Hematopoietic multipotent progenitor cell treated with erythropoietin and hydrocortisone succinate and interleukin-3 and kit ligand, for 6 days (in vitro differentiated cells): ENCODE measurements at regions not wholly inside any gene's neighbourhood (a gene's known extent, or its start where the extent isn't known, plus 50 kb on each side); places are given as distances from the start of the nearest gene placed in this dataset.
A peak's percentile ranks its signal among the peaks of the same experiment; 100 is the strongest.

Experiments used
- DNase-seq: peaks from one replicate; pipeline ENCODE4 v3.0.0-alpha.2; 2015

GRCh38 chr16:5496013-5496412, 398.4 kb upstream of the EEF2KMT start:
- no peak for DNase-seq

DNA sequence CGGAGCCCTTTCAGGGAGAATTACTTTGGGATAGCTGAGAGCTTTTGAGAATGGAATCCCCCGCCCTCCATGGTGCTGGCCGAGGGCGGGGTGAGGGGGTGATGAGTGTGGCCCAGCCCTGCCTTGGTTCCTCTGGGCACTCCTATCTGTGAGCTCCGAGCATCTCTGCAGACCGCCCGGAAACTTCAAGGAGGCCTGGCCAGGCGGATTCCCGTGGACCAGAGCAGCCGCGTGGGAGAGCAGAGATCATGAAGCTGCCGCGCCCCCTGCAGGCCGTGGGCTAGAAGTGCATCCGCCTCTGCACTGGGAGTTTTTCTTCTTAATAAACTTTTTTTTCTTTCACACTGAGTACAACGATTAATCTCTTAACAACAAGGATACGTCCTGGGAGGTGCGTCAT, 392.9 kb upstream of the EEF2KMT start:
- DNase-seq: peak; percentile 53

DNA sequence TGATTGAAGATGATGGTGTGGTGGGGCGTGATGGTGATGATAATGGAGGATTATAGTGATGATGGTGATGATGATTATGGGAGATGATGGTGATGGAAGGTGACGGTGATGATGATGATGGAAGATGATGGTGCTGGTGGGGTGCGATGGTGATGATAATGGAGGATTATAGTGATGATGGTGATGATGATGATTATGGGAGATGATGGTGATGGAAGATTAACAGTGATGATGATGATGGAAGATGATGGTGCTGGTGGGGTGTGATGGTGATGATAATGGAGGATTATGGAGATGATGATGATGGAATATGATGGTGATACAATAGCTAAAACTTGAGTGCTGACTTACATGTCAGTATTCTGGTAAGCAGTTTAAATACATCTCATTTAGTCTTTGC, 391.0 kb upstream of the EEF2KMT start:
- DNase-seq: no peak

DNA sequence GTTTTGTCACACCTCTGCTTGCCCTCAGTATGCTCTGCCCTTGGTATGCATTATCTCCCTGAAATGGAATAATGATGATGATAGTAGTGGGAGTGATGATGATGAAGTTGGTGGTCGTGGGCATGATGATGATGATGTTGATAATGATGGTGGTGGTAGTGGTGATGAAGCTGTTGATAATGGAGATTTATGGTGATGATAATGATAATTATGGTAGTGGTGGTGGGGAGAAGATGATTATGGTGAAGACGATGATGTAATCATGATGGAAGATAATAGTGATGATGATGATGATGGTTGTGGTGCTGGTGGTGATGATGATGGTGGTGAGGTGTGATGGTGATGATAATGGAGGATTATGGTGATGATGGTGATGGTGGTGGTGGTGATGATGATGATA, 390.1 kb upstream of the EEF2KMT start:
- DNase-seq: no peak

- DNase-seq: no peak
Measured at GRCh38 chr16:5482256-5482655, 384.7 kb upstream of the EEF2KMT start.

DNA sequence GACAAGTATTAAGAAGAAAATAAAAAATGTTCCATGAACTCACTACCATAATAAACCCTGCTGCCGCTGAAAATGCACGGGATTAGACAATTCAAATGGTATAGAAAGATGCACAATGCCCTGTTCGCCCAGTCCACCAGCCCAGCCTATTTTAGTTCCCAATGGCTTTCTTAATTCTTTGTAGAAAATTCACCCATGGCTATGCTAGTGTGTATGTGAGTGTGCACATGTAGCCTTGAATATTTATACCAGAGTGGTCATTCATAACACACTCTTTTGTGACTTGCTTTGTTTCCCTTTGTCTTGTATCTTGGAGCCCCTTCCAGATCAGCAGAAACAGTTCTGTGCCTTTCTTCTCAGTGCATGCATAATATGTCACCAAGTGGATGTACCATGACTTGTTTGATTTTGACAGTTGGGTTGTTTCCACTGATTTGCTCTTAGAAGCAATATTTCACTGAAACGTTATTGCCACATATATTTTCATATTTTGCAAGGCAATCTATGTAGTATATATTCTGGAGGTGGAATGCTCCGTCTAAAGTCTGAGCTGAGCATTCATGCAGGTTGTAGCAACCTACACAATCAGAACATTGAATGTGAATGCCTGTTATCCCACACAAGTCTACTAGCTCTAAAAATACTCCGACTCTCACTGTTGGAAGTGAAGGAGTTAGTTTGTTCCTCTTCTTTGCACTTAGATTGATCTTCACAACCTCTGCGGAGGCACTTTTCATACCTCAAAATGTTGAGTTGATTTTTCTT, 383.0 kb upstream of the EEF2KMT start:
- DNase-seq: no peak

DNA sequence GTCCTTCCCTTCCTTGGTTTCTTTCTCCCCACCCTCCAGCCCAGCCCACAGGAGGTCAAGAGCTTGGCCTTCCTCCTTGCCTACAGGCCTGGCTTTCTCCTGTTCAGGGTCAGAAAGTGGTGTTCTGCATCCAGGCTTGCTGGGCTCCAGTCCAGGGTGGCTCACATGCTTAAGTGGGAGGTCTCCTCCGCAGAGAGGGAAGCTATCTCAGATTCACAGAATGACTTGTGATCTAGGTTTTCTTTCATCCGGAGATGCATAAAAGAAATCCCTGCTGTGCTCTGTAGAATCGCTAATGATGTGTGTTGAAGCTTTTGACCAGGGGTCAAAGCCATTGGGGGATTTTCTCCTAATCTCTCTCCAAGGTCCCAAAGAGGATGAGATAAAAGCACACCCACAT, 382.3 kb upstream of the EEF2KMT start:
- DNase-seq: no peak

GRCh38 chr16:5478036-5478435, 380.4 kb upstream of the EEF2KMT start:
- DNase-seq: no peak

DNA sequence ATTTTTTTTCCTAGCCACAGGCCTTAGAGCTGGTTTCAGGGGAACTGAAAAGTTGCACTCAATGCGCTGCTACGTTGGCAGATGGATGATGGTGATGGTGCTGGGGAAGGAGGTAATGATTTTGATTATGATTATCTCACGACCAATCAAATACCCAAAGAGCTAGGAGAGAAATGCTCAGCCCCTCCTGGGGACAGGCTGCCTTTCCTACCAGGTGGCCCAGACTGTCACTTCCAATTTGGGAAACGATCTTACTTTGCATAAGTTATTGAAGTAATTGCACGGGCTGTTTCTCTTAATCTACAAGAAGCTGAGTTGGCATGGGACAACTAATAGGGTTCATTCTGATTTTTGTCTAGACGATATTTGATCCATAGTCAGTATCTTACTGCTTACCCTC, 379.7 kb upstream of the EEF2KMT start:
- no peak for DNase-seq

DNA sequence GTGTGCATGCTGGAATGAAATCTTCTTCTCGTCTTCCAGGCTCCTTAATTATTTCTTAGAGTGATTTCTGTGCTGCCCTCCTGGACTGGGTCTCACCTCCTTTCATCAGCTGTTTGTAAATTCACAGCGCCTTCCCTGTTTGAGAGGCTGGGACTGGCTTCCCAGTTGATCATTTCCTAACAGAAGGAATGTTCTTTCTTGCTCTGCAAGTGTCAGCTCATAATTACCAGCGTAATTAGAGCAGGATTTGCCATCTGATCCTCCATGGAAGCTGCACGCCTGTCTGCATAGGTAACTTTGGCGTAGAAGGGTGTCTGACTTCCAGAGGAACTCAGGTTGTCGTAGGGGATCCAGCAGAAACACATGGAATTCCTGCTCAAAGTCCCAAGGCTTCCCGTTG, 375.0 kb upstream of the EEF2KMT start:
- no peak for DNase-seq

GRCh38 chr16:5468488-5468887, 370.9 kb upstream of the EEF2KMT start:
- no peak for DNase-seq

- no peak for DNase-seq
Measured at GRCh38 chr16:5467552-5467951, 370.0 kb upstream of the EEF2KMT start.

GRCh38 chr16:5466551-5466950, 369.0 kb upstream of the EEF2KMT start:
- DNase-seq: no peak

GRCh38 chr16:5465714-5466113, 368.1 kb upstream of the EEF2KMT start:
- DNase-seq: no peak

- no peak for DNase-seq
Measured at GRCh38 chr16:5463820-5464219, 366.2 kb upstream of the EEF2KMT start.

DNA sequence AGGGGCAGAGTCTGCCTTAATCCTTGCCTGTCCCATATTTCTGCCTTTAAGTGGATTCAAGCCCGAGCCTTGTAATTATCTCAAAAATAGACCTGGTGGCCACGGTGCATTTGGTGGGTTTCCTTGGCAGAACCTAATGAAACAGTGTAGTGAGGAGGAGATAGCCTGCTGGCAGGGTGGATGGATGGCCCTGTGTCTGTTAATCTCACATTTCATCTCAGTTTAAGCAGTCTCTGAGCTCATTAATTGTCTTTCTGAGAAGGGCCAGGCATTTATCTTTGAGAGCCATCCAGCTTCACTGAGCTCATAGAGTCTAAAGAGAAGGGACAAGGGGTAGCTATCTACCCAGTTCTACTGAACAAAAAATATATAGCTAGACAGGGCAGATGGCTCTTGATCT, 364.0 kb upstream of the EEF2KMT start:
- DNase-seq: no peak

DNA sequence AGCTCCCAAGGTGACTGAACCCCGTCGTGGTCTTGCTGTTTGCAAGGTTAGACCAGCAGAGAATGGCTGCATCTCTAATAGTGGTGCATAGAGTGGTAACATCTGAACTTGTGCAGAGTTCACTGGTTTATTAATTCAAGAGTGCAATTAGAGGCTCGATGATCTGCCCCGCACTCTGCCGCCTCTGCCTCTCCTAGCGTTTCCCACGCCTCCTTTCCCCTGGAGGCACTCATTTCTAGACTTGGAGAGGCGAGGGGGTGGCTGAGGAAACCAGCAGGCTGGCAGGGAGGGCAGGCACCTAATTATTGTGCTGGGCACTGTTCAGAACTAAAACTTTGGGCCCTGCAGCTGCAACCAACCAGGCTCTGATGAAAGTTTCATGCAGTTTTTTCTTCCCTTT, 363.5 kb upstream of the EEF2KMT start:
- no peak for DNase-seq

DNA sequence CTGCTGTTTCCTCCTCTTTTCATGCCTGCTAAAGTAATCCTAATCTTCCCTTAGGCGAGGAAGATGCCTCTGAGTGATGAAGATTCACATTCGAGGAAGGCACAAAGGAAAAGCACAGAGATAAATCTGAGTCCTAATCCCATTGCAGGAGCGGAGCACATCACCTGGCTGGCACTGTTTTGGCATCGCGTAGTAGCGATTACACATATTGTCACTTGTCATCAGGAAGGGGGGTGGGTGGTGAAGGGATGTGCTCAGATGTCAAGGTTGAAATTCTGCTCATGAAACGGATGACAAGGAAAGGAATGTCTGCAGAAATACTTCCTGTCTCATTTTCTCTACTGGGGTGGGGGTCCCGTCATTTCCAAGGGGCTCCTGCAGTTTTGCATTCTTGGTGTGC, 363.1 kb upstream of the EEF2KMT start:
- DNase-seq: no peak

- no peak for DNase-seq
Measured at GRCh38 chr16:5459863-5460262, 362.3 kb upstream of the EEF2KMT start.

GRCh38 chr16:5455110-5455509, 357.5 kb upstream of the EEF2KMT start:
- no peak for DNase-seq

GRCh38 chr16:5454349-5454748, 356.8 kb upstream of the EEF2KMT start:
- DNase-seq: no peak

GRCh38 chr16:5451641-5452040, 354.0 kb upstream of the EEF2KMT start:
- no peak for DNase-seq

DNA sequence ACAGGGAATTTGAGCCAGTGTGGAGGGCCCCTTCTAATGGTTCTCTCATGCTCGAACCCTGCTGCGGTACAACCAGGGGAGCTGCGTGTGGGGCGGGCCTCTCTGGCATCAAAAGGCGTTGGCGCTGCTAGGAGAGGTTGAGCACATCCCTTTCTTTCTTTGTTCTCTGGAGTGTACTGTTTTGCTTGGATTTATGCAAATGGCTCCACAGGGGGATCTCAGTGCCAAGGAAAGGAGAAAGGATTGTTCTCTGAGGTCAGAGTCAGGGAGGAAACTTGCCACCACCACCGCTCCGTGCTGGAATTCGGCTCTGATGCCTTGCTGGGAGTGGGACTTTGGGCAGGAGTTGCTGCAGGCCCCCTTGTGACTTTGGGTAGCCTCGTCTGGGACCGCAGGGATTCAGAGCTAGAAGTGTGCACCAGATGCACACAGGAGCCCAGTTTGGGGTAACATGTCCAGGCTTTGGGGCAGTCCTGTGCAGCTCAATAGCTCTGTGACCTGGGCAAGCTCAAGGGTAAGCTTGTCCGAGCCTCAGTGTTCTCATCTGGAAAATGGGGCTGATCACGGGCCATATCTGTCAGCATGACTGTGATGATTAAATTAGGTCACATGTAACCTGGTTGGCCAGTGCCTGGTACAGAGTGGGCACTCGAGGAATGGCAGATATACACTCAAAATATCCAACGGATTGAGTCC, 353.0 kb upstream of the EEF2KMT start:
- DNase-seq: no peak

DNA sequence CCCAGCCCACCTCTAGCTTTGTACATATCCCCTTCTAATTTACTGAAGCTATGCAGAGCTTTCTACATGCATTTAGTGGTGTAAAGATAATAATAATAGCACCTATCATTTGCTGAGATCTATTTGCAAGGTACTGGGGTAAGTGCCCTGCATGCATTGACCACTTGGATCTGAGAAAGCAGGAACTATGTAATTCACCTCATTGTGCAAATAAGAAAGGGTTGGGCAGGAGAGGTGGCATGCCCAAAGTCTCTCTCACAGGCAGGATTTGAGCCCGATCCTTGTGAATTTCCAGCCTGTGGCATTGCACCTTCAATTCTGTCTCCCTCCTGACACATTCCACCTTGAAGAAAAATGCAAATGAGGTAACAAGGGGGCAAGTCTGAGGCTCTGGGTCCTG, 352.3 kb upstream of the EEF2KMT start:
- DNase-seq: no peak

- no peak for DNase-seq
Measured at GRCh38 chr16:5448798-5449197, 351.2 kb upstream of the EEF2KMT start.
